Inflammatory macrophage treated with lipopolysaccharide for 1 hour (primary cell): ENCODE measurements at regions not wholly inside any gene's neighbourhood (a gene's known extent, or its start where the extent isn't known, plus 50 kb on each side); places are given as distances from the start of the nearest gene placed in this dataset.

Source experiments
- DNase-seq, 2 donors: peaks; one replicate each; pipeline ENCODE4 v3.0.0-alpha.2; 2020 to 2022

GRCh38 chrX:45771114-45771513 lies 570.4 kb upstream of the DIPK2B start:
- no peak for DNase-seq

GRCh38 chrX:45769761-45770582 lies 569.3 kb upstream of the DIPK2B start:
- DNase-seq, result peak; percentile 79 to 91

- no peak for DNase-seq
These were observed 568.1 kb upstream of the DIPK2B start for GRCh38 chrX:45768666-45769236.

GRCh38 chrX:45766981-45767501 lies 566.4 kb upstream of the DIPK2B start:
- peak; percentile 71 to 89 for DNase-seq

DNA sequence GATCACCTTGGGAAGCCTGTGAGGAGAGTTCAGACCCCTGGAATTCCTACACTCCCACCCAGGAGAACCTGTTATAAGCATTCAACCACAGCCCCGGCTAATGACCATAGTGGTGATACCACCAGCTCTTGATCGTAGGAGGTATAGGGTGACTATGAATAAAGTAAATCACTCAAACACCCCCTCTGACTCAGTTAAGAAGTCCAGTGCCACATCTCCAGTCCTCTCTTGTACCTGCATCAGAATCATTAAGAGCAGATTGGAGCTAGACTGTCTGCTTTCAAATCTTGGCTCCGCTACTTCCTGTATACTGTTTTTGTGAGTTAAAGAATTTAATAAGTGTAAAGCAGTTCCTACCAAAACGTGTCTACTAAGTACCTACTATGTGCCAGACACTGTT lies 565.1 kb upstream of the DIPK2B start:
- DNase-seq, result no peak

DNA sequence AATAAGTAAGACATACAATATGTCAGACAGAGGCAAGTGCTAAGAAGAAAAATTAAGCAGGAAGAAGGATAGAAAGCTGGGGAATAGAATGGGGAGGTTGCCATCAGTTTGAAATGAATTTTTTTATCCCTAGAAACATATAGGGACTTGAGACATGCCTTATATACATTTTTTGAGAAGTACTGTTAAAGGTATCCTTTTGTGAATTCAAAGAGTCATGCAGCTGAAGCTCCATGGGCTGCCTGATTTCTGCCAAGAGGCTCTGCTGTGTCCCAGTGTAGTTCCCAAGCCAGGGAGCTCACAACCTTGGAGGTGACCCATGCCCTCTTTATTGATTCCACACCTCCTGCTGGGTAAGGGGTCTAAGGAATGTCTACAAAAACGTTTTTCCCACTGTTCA lies 564.6 kb upstream of the DIPK2B start:
- DNase-seq, result no peak

DNA sequence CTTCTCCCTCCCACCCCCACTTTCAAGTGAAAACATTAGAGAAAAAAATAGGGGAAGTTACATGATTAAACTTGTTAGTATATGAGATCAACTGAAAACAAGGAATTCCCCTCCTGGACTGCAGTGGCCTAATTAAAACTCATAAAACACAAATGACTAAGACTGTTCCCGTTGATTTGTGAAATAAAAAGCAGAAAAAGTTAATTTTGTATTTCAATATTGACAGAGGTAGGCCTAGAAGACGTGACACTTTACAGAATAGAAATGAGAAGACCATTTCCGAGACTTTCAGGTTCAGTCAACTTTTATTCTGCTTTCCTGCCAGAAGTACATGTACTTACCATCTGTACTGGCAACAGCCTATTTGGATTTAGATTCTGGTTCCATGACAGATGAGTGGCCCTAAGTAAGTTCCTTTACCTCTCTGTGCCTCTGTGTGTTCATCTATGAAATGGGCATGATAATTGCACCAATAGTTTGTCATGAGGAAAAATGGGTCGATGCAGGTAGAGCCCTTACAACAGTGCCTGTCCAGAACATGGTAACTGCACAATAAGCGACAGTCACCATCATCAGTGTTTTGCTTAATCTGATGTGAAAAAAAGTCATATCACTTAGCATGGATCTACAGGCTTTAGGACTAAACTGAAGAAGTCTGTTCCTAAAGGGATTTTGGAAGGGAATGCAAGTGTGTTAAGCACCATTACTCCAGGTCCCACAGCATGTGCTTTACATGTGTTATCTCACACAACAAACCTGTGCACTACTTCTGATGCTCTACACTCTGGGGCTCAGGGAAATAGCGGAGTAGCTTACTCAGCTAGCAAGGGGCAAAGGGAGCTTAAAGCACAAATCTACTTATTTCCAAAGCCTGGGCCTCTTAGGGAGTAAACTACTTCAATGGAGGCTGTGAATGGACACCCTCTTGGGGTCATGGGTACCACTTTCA lies 562.3 kb upstream of the DIPK2B start:
- peak; percentile 72 to 87 for DNase-seq

DNA sequence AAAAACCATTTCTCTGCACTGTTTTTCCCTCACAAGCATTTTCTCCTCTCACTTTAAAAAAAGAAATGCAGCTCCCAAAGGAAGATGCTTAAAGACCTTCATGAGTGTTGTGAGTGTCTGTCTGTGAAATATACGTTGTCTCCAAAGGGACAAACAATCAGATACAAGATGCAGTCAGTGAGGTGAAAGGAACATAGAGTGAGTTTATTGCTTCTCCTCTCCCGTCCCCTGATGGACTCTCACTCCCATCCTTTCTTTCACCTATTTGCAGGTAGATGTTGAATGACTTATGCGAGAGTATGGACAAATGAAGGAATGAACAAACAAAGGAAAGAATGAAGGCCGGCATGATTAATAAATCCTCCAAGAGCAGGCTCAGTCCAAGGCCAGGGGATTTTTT lies 561.2 kb upstream of the DIPK2B start:
- DNase-seq, result no peak

DNA sequence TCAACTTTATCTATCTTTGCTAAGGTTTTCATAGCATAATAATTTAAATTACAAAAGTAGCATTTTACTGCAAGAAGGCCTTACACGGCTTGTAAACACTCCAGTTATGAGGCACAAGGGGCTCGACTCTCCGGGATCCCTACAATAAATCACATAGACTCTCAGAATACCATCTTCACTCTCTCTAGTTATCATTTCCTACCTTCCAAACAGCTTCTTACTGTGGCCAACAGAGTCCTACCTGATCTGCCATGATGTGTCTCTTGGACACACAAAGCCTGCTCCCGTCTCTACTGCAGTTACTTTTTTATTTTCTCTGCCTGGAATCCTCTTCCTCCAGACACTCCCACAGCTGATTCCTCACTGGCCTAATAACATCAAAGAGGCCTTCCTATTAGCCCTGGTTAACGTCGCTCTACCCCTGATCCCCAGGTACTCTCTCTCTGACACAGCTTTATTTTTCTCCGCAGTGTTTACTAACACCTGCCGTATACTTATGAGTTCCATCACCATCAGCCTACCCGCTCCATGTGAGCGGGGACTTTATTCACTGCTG lies 559.6 kb upstream of the DIPK2B start:
- DNase-seq, result no peak

- DNase-seq, result peak in 1 of 2 donors; percentile 56
These were observed 558.2 kb upstream of the DIPK2B start for GRCh38 chrX:45758738-45759397.

DNA sequence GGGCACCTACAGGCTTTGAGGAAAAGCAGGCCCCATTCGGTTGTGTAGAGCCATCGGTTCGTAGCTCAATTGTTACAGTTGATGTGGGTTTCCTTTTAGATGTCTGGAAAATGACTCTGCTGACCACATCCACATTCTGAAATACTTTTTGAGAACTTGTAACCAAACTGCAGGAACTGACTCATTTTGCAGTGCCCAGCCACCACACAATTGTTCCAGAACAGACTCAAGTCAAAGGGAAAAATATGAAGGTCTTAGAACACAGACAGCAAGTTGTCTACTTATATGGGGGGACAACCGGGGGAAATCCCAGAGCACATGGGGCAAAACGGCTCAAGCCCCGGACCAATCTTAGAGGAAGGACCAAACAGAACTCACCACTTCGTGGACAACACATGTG lies 557.6 kb upstream of the DIPK2B start:
- DNase-seq, result peak; percentile 63 to 73

DNA sequence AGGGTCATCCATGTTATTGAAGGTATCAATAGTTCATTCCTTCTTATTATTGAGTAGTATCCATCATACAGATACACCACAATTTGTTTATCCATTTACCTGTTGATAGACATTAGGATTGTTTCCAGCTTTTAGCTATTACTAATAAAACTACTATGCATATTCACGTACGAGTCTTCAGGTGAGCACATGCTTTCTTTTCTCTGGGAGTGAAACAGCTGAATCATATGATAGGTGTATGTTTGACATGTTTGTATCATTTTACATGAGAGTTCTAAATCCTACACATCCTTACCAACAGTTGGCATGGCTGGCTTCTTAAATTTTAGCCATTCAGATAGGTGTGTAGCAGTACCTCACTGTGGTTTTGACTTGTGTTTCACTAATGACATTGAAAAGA lies 556.6 kb upstream of the DIPK2B start:
- no peak for DNase-seq

DNA sequence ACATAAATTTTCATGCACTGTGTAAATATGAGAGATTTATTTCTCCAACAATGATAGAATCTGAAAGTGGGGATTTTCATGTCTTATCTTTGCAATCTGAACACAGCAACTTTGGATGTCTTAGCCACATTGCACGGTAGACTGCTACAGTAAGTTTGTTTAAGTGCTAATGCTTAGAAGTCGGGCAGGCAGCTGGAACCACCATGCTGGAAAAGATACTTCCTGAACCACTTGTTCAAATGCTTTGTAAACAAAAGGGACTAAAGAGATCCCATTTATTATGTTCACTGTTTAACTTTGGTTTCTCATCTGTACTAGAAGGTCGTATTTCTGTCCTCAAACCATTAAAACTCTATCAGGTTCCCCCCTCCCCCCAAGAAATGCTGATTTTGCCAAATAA lies 555.9 kb upstream of the DIPK2B start:
- DNase-seq, result no peak

GRCh38 chrX:45755703-45756102 lies 555.0 kb upstream of the DIPK2B start:
- DNase-seq, result no peak

GRCh38 chrX:45751156-45751555 lies 550.5 kb upstream of the DIPK2B start:
- no peak for DNase-seq

DNA sequence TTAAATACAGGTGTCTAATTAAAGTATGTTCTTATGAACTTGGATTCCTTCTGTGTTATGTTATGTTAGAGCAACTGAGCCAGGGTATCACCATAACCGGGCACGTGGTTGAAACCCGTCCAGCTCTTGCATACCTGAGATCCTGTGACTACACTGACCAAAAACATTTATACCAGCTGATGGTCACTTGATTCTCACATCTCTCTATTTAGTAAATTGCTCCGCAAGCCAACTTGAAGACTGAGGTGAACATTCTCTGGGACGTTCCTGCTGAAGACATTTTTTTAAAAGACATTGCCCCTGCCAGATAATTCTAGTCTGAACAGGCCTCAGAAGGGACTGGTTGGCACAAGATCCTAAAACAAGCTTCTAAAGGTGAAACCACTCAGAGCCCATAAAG lies 550.0 kb upstream of the DIPK2B start:
- DNase-seq, result no peak

DNA sequence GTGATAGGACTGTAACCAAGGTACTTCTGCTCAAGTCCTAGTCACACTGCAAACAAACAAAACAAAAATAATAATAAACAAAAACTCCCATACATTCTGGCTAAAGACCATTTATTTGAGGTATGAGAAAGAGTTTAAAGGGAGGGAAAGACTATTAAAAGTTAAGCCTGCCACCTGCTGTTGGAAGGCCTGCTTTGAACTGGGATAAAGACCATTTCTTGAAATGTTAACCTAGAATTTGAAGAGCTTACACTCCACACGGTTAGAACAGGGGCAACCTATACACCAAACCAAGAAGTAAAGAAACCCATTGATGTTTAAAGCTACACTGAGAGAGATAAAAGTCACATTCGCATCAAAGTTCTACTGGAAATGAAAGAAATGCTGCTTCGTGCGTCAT lies 548.7 kb upstream of the DIPK2B start:
- no peak for DNase-seq

- no peak for DNase-seq
These were observed 547.7 kb upstream of the DIPK2B start for GRCh38 chrX:45748369-45748774.

- DNase-seq, result no peak
These were observed 547.2 kb upstream of the DIPK2B start for GRCh38 chrX:45747905-45748304.

GRCh38 chrX:45745479-45745878 lies 544.8 kb upstream of the DIPK2B start:
- no peak for DNase-seq

- DNase-seq, result no peak
These were observed 543.4 kb upstream of the DIPK2B start for GRCh38 chrX:45743906-45744625.

DNA sequence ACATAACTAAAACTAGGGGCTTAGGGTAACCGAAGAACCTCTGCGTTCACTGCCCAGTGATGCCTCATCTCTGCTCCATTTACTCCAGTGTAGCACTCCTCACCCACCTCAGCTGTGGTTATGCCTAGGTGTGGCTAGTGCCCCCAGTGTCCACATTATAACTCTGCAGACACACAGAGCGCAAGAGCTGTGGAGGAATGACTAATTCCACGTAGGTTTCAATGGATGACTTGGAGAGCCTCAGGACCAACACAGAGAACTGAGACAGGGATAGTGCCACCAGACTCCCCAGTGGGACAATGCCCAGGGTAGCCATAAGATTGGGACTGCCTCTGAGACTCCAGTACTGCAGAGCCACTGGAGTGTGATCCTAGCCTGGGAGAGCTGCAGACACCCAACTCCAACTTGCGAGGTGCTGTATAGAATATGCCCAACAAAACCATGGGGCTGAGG lies 542.4 kb upstream of the DIPK2B start:
- no peak for DNase-seq
